ENCODE measurements at regions not wholly inside any gene's neighbourhood (a gene's known extent, or its start where the extent isn't known, plus 50 kb on each side); places are given as distances from the start of the nearest gene placed in this dataset.

DNA sequence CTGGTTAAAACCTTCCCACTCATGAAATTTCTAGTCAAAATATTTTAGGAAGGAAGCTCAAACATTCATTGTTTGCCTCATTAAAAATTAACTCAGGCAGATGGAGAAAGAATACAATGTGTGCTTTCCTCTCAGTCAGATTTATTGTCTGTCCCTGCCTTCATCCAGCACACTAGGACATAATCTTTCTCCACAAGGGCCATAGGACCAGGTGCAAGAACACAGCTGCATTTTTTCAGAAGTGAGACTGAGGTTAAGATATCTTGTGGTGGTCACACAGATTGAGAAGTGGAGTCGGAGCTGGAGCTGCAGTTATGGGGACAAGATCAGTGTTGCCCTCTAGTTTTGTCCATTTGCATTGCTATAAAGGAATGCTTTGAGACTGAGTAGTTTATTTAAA is 666.3 kb downstream of the CCSER2 start:
- H3K27ac ChIP-seq, result no peak overlapping the region
- TF ChIP-seq, protein P1, sequence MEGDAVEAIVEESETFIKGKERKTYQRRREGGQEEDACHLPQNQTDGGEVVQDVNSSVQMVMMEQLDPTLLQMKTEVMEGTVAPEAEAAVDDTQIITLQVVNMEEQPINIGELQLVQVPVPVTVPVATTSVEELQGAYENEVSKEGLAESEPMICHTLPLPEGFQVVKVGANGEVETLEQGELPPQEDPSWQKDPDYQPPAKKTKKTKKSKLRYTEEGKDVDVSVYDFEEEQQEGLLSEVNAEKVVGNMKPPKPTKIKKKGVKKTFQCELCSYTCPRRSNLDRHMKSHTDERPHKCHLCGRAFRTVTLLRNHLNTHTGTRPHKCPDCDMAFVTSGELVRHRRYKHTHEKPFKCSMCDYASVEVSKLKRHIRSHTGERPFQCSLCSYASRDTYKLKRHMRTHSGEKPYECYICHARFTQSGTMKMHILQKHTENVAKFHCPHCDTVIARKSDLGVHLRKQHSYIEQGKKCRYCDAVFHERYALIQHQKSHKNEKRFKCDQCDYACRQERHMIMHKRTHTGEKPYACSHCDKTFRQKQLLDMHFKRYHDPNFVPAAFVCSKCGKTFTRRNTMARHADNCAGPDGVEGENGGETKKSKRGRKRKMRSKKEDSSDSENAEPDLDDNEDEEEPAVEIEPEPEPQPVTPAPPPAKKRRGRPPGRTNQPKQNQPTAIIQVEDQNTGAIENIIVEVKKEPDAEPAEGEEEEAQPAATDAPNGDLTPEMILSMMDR (IDR thresholded peaks at IDR 0.05), result no peak
- no peak for TF ChIP-seq ZFX (IDR thresholded peaks at IDR 0.05; ENCODE audit: borderline replicate concordance)

DNA sequence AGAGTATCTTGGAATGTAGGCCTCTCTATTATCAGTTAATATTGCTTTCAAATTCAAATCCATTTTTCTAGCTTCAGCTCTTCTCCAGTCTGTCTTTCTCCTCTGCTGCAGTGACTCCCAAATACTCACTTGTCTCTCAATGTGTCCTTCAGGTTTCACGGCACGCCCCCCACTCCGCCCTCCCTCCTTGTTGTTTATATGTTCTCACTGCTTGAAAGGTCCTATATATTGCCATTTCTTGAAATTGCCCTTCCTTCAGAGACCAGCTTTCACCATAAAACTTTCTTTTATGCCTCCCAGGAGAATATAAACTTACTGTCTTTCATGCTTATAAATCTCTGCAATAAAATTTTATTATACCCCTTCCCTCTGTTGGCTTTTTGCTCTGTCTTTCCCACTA is 668.2 kb downstream of the CCSER2 start:
- H3K27ac ChIP-seq, result no peak overlapping the region
- TF ChIP-seq, protein P1 (IDR thresholded peaks at IDR 0.05), result no peak
- no peak for TF ChIP-seq ZFX (IDR thresholded peaks at IDR 0.05; ENCODE audit: borderline replicate concordance)

DNA sequence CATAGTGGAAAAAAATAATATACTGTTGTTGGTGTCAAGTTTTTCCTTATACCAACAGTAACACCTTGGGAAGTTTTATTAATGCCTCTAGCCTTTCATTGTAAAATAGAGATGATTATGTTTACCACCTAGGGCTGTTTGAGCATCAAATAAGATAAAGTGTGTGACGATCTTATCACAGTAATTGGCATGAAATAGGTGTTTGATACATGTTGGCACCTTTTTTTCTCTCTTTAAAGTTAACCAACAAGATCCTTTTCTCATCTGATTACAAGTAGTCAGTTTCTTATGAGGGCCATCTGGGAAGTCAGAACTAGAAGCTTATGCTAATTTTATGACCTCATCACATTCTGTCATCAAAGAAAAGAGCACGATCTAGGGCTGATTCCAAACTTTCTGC is 669.5 kb downstream of the CCSER2 start:
- no peak for TF ChIP-seq ZFX (IDR thresholded peaks at IDR 0.05; ENCODE audit: borderline replicate concordance)
- TF ChIP-seq, protein P1 (IDR thresholded peaks at IDR 0.05), result no peak
- H3K27ac ChIP-seq, result no peak overlapping the region

DNA sequence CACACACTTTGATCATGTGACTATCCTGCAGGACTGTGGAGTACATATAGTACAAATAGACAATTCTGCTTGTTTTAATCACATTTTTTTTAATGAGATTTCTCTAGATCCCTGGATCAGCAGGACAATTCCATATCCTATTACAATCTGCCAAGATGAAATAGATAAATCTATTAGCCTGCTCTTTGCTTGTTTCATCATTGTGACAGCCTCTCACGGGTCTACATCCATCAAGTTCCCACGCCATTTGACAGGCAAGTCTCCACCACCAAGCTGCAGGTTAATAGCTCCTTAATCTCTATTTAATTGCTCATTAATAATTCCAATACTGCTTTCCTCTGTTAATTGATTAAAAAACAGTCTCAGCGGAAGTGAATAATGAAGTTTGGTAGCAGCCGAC is 671.5 kb downstream of the CCSER2 start:
- no peak overlapping the region for H3K27ac ChIP-seq
- no peak for TF ChIP-seq ZFX (IDR thresholded peaks at IDR 0.05; ENCODE audit: borderline replicate concordance)
- TF ChIP-seq, protein P1 (IDR thresholded peaks at IDR 0.05), result no peak

DNA sequence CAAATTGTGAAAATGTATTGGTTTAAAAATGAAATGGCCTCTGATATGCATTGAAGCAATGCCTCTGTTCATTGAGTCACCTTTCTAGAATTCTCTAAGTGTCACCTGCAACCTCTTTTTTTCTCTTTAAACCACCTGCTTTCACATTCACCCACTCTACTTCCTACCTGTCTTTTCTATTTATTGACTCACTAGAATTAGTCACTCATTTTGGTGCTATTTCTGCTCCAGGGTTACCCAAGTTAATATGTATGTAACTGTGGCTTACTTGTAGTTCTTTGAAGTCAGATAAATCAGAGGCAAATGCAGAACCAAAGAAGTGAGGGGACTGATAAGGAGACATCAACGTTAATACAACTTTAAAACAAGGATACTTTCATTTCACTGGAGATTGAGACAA is 674.7 kb downstream of the CCSER2 start:
- TF ChIP-seq ZFX (IDR thresholded peaks at IDR 0.05; ENCODE audit: borderline replicate concordance), result no peak
- TF ChIP-seq, protein P1 (IDR thresholded peaks at IDR 0.05), result no peak
- H3K27ac ChIP-seq, result no peak overlapping the region

DNA sequence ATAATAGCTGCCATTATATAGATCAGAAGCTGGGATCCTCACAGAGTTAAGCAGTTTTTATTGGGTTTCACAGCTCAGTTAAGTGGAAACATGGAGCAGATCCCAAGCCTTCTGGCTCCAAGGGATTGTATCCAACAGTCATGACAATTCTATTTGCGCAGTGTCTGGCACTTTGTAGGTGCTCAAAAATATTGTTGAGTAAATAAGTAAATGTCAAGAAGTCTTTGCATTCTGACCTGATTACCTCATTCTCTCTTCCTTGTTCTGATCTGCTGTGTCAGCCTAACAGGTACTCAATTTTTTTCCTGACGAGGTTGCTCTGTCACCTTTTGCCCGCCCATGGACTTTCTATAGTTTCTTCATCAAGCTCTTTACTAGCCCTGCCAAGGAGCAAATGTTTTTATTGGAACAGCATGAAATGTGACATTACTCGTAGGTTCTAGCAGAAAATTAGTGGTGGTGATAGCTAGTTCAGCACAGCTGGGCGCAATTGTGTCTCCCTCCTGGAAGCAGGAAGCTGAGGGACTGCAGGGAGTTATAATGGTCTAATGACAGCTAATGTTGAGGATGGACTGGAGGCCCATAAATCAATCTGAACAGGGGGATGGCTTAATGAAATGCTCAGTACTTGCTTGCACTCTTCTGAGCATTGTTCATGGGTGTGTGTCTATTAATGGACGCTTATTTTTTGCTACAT is 680.2 kb downstream of the CCSER2 start:
- no peak overlapping the region for H3K27ac ChIP-seq
- no peak for TF ChIP-seq ZFX (IDR thresholded peaks at IDR 0.05; ENCODE audit: borderline replicate concordance)
- TF ChIP-seq, protein P1 (IDR thresholded peaks at IDR 0.05), result no peak

DNA sequence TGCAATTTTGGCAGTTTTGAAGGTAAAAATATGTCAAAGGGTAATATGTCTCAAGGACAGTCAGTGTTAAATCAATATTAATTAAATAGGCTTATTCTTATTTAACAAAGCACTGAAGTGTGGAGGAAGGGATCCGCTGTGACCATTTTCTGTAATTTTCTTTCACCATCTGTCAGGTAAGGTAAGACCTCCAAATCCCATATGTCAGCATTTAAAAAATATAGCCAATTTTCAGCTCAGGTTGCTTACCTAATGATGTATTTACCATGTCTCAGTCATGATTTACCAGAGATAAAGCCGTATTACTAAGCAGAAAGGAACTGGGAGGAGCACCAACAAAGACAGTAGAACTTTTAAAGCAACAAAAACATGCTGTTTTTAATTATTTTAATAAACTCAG is 683.9 kb downstream of the CCSER2 start:
- TF ChIP-seq, protein P1 (IDR thresholded peaks at IDR 0.05), result no peak
- no peak for TF ChIP-seq ZFX (IDR thresholded peaks at IDR 0.05; ENCODE audit: borderline replicate concordance)

More for the DNA sequence above, 683.9 kb downstream of the CCSER2 start:
- no peak overlapping the region for H3K27ac ChIP-seq

Data from 22Rv1 (cell line).